Activated CD8-positive, alpha-beta T cell treated with anti-CD3 and anti-CD28 coated beads, Interleukin-2, amount 10 ng/mL, durations not matched to agents 7 days and 5 days (primary cell): ENCODE measurements at regions not wholly inside any gene's neighbourhood (a gene's known extent, or its start where the extent isn't known, plus 50 kb on each side); places are given as distances from the start of the nearest gene placed in this dataset.

Source experiments
- ATAC-seq: fragments of 150-1000 bp; cut with Tn5 transposase; one replicate; pipeline ENCODE4 v1.10.0; 2021; ENCODE audit warnings: moderate library complexity
- CTCF ChIA-PET: fragments of 350-600 bp; sonication (Branson Sonifier 250); formaldehyde crosslinking; loops from one replicate; lab custom pipeline; 2021; ENCODE audit warnings: antibody characterized with exemption; lab: Charles Lee
- POLR2A ChIA-PET: fragments of 350-600 bp; sonication (Branson Sonifier 250); formaldehyde crosslinking; loops from one replicate; lab custom pipeline; 2021; ENCODE audit warnings: antibody characterized with exemption; lab: Charles Lee
- DNase-seq: peaks from one replicate; pipeline ENCODE4 v3.0.0-alpha.2; 2020
- H3K27ac Mint-ChIP-seq: one replicate; pipeline ENCODE4 v1.8.0; 2021; ENCODE audit warnings: mild to moderate bottlenecking, mixed read lengths
- H3K27me3 Mint-ChIP-seq: one replicate; pipeline ENCODE4 v1.8.0; 2021; ENCODE audit warnings: low read depth, mixed read lengths
- H3K36me3 Mint-ChIP-seq: one replicate; pipeline ENCODE4 v1.8.0; 2021; ENCODE audit warnings: low read depth, mixed read lengths
- H3K4me1 Mint-ChIP-seq: one replicate; pipeline ENCODE4 v1.8.0; 2021; ENCODE audit warnings: low read depth, mixed read lengths
- H3K4me3 Mint-ChIP-seq: one replicate; pipeline ENCODE4 v1.8.0; 2021; ENCODE audit warnings: mild to moderate bottlenecking, mixed read lengths
- H3K9me3 Mint-ChIP-seq: one replicate; pipeline ENCODE4 v1.8.0; 2022; ENCODE audit warnings: mixed read lengths; ENCODE audit not compliant: insufficient read depth

GRCh38 chr14:104433401-104434213, 146.0 kb upstream of the C14orf180 start:
- CTCF ChIA-PET = no interaction called here

DNA sequence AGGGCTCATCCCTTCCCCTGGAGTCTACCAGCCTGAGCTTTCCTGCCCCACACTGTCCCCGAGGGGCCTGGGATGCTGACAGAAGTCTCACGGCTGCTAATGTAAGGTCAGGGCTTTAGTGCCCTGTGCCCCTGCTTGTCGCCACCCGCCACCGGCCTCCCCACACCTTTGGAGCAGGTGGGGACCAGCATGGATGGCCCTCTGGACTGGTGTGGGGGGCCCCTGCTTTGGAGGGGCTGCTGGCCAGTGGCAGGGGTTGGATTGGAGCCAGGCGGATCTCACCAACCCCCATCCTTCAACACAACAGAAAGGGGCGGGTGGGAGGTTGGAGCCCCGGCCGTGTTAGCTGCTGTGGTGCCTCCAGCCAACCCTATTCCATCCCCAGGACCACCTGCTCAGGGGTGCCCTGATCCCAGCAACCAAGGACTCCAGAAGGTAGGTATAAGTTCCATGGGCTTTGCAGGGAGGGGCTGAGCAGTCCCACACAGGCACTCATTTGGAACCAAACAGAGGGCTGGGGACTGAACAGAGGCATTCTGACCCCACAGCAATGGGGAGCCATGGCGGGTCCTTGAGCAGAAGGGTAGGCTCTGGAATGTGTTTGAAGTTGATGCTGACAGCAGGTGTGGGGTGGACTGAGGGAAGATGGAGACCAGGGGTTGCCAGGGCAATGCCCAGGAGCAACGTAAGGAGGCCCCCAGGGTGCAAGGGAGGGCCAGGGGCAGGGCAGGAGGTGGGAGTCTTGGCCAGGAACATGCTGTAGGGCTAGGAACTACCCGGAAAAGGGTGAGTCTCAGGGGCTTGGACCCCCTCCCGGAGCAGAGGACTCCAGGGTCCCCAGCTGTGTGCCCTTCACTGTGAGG, 145.1 kb upstream of the C14orf180 start:
- Mint-ChIP-seq H3K4me3 (no peak overlapping the region), H3K27ac (no peak overlapping the region), H3K4me1 (no peaks in the 10 kb centered on the region), H3K9me3 (no peaks in the 10 kb centered on the region), H3K27me3 (no peaks in the 10 kb centered on the region), H3K36me3 (no peaks in the 10 kb centered on the region)
- ATAC-seq = no peak
- no peak for DNase-seq
- POLR2A ChIA-PET = no interaction called here
- CTCF ChIA-PET = no interaction called here

More at GRCh38 chr14:104433401-104434213, 146.0 kb upstream of the C14orf180 start:
- Mint-ChIP-seq H3K36me3 (no peaks in the 10 kb centered on the region), H3K27me3 (no peaks in the 10 kb centered on the region), H3K27ac (no peak overlapping the region), H3K9me3 (no peaks in the 10 kb centered on the region), H3K4me3 (no peak overlapping the region), H3K4me1 (no peaks in the 10 kb centered on the region)
- POLR2A ChIA-PET = no interaction called here
- DNase-seq (peak; percentile 12), ATAC-seq (no peak)

- Mint-ChIP-seq H3K27ac (no peak overlapping the region), H3K36me3 (no peaks in the 10 kb centered on the region), H3K27me3 (no peaks in the 10 kb centered on the region), H3K4me3 (no peak overlapping the region), H3K9me3 (no peaks in the 10 kb centered on the region), H3K4me1 (no peaks in the 10 kb centered on the region)
- CTCF ChIA-PET = no interaction called here
- POLR2A ChIA-PET = no interaction called here
- no peak for ATAC-seq
- DNase-seq = no peak
These were observed 144.2 kb upstream of the C14orf180 start for GRCh38 chr14:104435147-104436046.

DNA sequence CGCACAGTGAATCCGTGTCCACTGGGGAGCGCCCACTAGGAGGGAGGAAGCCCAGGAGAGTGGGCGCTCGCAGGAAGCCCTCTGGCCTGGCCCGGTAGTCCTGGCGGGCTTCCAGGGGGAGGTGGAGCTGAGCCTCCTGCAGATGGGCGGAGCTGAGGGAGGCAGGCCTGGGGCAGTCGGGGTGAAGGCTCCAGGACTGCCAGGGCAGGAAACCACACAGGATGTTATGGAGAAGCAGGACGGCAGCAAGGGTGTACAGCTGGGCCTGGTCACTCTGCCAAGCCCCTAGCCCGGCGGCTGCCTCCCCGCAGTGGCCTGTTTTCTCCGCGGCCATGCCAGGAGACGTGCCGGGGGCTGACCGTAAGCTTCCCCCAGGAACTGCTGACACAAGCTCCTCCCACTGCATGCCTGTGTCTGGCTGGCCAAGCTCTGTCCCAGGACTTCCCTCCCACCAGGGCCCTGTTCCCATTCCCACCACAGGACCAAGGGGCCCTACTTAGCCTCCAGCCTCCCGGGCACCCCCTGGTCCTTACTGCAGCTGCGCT, 143.4 kb upstream of the C14orf180 start:
- ATAC-seq = no peak
- Mint-ChIP-seq H3K27ac (no peak overlapping the region), H3K27me3 (no peaks in the 10 kb centered on the region), H3K36me3 (no peaks in the 10 kb centered on the region), H3K4me1 (no peaks in the 10 kb centered on the region), H3K4me3 (no peak overlapping the region), H3K9me3 (no peaks in the 10 kb centered on the region)
- ChIA-PET POLR2A (no interaction called here), CTCF (no interaction called here)
- DNase-seq = peak; percentile 13

- no peaks in the 10 kb centered on the region for H3K4me1 Mint-ChIP-seq
- no peak overlapping the region for H3K27ac Mint-ChIP-seq
- CTCF ChIA-PET = no interaction called here
- POLR2A ChIA-PET = no interaction called here
- ATAC-seq (no peak), DNase-seq (peak; percentile 18)
- H3K4me3 Mint-ChIP-seq = no peak overlapping the region
- H3K36me3 Mint-ChIP-seq = no peaks in the 10 kb centered on the region
- H3K9me3 Mint-ChIP-seq = no peaks in the 10 kb centered on the region
- no peaks in the 10 kb centered on the region for H3K27me3 Mint-ChIP-seq
These were observed 142.5 kb upstream of the C14orf180 start for GRCh38 chr14:104436741-104437701.

- no peak overlapping the region for H3K4me3 Mint-ChIP-seq
- ChIA-PET POLR2A (no interaction called here), CTCF (no interaction called here)
- H3K27ac Mint-ChIP-seq = no peak overlapping the region
- ATAC-seq (no peak), DNase-seq (peak; percentile 12)
- no peaks in the 10 kb centered on the region for H3K27me3 Mint-ChIP-seq
- H3K4me1 Mint-ChIP-seq = no peaks in the 10 kb centered on the region
- H3K9me3 Mint-ChIP-seq = no peaks in the 10 kb centered on the region
- no peaks in the 10 kb centered on the region for H3K36me3 Mint-ChIP-seq
These were observed 141.9 kb upstream of the C14orf180 start for GRCh38 chr14:104437703-104438102.

DNA sequence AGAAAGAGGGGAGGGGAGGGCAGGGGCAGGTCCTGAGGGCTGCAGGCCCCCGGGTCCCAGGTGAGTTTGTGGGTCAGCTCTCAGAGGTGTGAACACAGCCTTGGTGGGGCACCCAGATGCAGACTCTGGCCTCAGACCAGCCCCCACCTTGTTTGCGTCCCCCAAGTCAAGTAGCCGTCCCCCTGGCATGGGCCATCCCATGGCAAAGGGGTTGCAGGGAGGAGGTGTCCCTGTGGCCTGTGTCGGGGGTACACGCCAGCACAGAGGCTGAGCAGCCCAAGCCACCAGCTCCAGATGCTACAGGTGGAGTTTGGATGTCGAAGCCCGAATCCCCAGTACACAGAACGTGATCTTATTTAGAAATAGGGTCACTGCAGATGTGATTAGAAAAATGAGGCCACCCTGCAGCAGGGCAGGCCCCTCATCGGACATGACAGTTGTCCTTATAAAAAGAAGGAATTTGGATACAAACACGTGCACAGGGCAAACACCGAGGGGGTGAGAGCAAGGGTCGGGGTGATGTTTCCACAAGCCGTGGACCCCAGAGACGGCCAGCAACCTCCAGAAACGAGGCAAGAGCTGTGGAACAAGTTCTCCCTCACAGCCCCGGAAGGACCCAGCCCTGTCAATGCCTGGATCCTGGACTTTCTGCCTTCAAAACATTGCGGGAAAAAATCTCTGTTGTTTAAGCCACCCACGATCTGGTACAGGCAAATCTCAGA, 141.2 kb upstream of the C14orf180 start:
- ChIA-PET POLR2A (no interaction called here), CTCF (no interaction called here)
- Mint-ChIP-seq H3K4me1 (no peaks in the 10 kb centered on the region), H3K27ac (peak overlapping the region; percentile 30), H3K9me3 (no peaks in the 10 kb centered on the region), H3K4me3 (no peak overlapping the region), H3K27me3 (no peaks in the 10 kb centered on the region), H3K36me3 (no peaks in the 10 kb centered on the region)
- DNase-seq (peak; percentile 18), ATAC-seq (no peak)

GRCh38 chr14:104439625-104440024, 139.9 kb upstream of the C14orf180 start:
- Mint-ChIP-seq H3K27ac (no peak overlapping the region), H3K9me3 (no peaks in the 10 kb centered on the region), H3K27me3 (no peaks in the 10 kb centered on the region), H3K36me3 (no peaks in the 10 kb centered on the region), H3K4me1 (no peaks in the 10 kb centered on the region), H3K4me3 (no peak overlapping the region)
- CTCF ChIA-PET = no interaction called here
- ATAC-seq (no peak), DNase-seq (peak; percentile 12)
- POLR2A ChIA-PET = no interaction called here

DNA sequence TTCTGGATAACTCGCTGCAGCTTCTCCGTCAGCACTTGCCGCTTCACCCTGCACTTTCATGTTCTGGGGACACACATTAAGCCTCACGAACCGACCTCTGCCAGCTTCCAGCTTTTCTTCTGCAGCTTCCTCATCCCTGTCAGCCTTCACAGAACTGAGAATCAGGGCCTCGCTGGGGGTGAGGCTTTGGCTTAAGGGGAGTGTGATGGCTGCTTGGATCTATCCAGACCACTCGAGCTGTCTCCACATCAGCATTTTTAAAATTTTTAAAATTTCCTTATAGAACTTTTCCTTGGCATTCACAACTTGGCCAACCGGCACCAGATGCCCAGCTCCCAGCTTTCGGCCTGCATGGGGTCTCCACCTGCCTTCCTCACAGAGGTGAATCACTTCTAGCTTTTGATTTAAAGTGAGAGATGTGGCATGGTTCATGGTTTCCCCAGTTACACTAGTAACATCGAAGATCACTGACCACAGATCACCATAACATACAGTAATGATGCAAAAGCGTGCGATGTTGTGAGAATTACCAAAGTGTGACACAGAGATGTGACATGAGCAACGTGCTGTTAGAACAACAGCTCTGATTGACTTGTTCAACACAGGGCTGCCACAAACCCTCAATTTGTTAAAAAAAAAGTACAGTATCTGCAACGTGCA, 139.1 kb upstream of the C14orf180 start:
- H3K36me3 Mint-ChIP-seq = no peaks in the 10 kb centered on the region
- H3K27ac Mint-ChIP-seq = no peak overlapping the region
- CTCF ChIA-PET = no interaction called here
- no peaks in the 10 kb centered on the region for H3K9me3 Mint-ChIP-seq
- H3K27me3 Mint-ChIP-seq = no peaks in the 10 kb centered on the region
- POLR2A ChIA-PET = no interaction called here
- H3K4me1 Mint-ChIP-seq = no peaks in the 10 kb centered on the region
- H3K4me3 Mint-ChIP-seq = no peak overlapping the region
- DNase-seq = no peak
- ATAC-seq = no peak
